AG04450 (cell line): ENCODE measurements at regions not wholly inside any gene's neighbourhood (a gene's known extent, or its start where the extent isn't known, plus 50 kb on each side); places are given as distances from the start of the nearest gene placed in this dataset.

ENCODE experiments used
- CTCF ChIA-PET: fragments of 300-600, 350-600 bp; formaldehyde crosslinking; extraction: SDS; loops from one replicate; lab custom pipeline; 2022; ENCODE audit warnings: antibody characterized with exemption, inconsistent platforms; lab: Charles Lee
- POLR2A ChIA-PET: fragments of 350-600 bp; formaldehyde crosslinking; extraction: SDS; loops from one replicate; lab custom pipeline; 2021; ENCODE audit warnings: antibody characterized with exemption, inconsistent platforms; lab: Yijun Ruan, JAX
- DNase-seq: peaks from one replicate; pipeline ENCODE4 v3.0.0-alpha.2; 2011; ENCODE audit warnings: low read depth, low spot score
- H3K27ac ChIP-seq: one replicate; pipeline ENCODE4 v1.5.1; 2012; ENCODE audit warnings: low read depth, low read length, control low read depth
- H3K27me3 ChIP-seq: one replicate; pipeline ENCODE4 v1.6.0; 2012; ENCODE audit warnings: low read length; ENCODE audit not compliant: control insufficient read depth, insufficient read depth
- H3K4me3 ChIP-seq: 2 replicates; pipeline ENCODE4 v1.5.1; 2011; ENCODE audit warnings: mild to moderate bottlenecking, low read depth, low read length, control low read depth
- H3K9me3 ChIP-seq: 2 replicates; pipeline ENCODE4 v1.5.1; 2012; ENCODE audit warnings: low read length; ENCODE audit not compliant: control insufficient read depth, insufficient read depth
- CTCF ChIP-seq: IDR thresholded peaks from 2 replicates; pipeline ENCODE4 v1.5.1; 2011; ENCODE audit warnings: low read depth, low read length, control low read depth, inconsistent platforms

- CTCF ChIA-PET: no interaction called here
- no peak overlapping the region for H3K27ac ChIP-seq
- no peaks in the 10 kb centered on the region for H3K27me3 ChIP-seq
- no peaks in the 10 kb centered on the region for H3K9me3 ChIP-seq
- no peak overlapping the region for H3K4me3 ChIP-seq
- no peak for TF ChIP-seq CTCF
- no peak for DNase-seq
- POLR2A ChIA-PET: no interaction called here
These were observed 546.0 kb downstream of the PLA2G4A start for GRCh38 chr1:187374742-187375141.

- Histone ChIP-seq H3K27ac (no peak overlapping the region), H3K27me3 (no peaks in the 10 kb centered on the region), H3K9me3 (no peaks in the 10 kb centered on the region), H3K4me3 (no peak overlapping the region)
- POLR2A ChIA-PET: no interaction called here
- no peak for TF ChIP-seq CTCF
- no peak for DNase-seq
- CTCF ChIA-PET: interaction anchor here (1.1 kb wide), 2 partner anchors 30 to 616 kb away, joined by 3 read pairs; no protein-coding TSS in a partner anchor
These were observed 554.6 kb downstream of the PLA2G4A start for GRCh38 chr1:187383366-187383765.

- Histone ChIP-seq H3K4me3 (no peak overlapping the region), H3K27ac (no peak overlapping the region), H3K9me3 (no peaks in the 10 kb centered on the region), H3K27me3 (no peaks in the 10 kb centered on the region)
- no peak for TF ChIP-seq CTCF
- ChIA-PET CTCF (no interaction called here), POLR2A (no interaction called here)
- no peak for DNase-seq
These were observed 555.8 kb downstream of the PLA2G4A start for GRCh38 chr1:187384504-187384903.

GRCh38 chr1:187390215-187390818 is 561.6 kb downstream of the PLA2G4A start:
- POLR2A ChIA-PET: no interaction called here
- no peaks in the 10 kb centered on the region for H3K9me3 ChIP-seq
- CTCF ChIA-PET: interaction anchor here (0.7 kb wide), 1 partner anchor 23 kb away, joined by 3 read pairs; no protein-coding TSS in a partner anchor
- H3K4me3 ChIP-seq: no peak overlapping the region
- no peak overlapping the region for H3K27ac ChIP-seq
- no peak for DNase-seq
- H3K27me3 ChIP-seq: no peaks in the 10 kb centered on the region
- no peak for TF ChIP-seq CTCF

- no peak for TF ChIP-seq CTCF
- H3K4me3 ChIP-seq: no peak overlapping the region
- ChIA-PET CTCF (no interaction called here), POLR2A (no interaction called here)
- H3K9me3 ChIP-seq: no peaks in the 10 kb centered on the region
- H3K27ac ChIP-seq: no peak overlapping the region
- no peak for DNase-seq
- no peaks in the 10 kb centered on the region for H3K27me3 ChIP-seq
These were observed 567.5 kb downstream of the PLA2G4A start for GRCh38 chr1:187396226-187396625.
